NCI-H345 treated with DMSO at 0.1 percent for 48 hours (cell line): ENCODE measurements at regions not wholly inside any gene's neighbourhood (a gene's known extent, or its start where the extent isn't known, plus 50 kb on each side); places are given as distances from the start of the nearest gene placed in this dataset.
"Not testable (repeated sequence)": the region's sequence is repeated elsewhere in the genome, so short reads cannot be mapped to it uniquely, and the experiment has no call there.

Experiments
- DNase-seq: peaks from one replicate; lab custom pipeline; 2025; ENCODE audit not compliant: unreplicated experiment; lab: John Stamatoyannopoulos, UW

DNA sequence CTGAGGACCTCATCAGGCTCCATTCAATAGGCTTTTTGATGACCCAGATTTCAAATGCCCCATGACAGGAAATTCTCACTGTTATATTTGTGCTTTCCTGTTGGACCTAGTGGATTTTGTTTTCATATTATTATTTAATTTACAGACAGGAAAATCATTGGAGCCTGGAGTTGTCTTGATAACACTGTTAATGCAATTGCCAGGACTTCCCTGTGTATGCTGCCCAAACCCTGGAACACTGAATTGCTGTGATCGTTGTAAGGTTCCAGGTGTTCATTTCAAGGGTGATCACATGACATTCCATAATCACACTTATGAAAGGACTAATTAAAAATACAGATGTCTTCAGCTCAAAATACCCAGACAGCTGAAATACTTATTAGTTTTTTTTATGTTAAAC is 783.2 kb downstream of the DHX35 start:
- no peak for DNase-seq

GRCh38 chr20:39738651-39739050 is 776.5 kb downstream of the DHX35 start:
- no peak for DNase-seq

GRCh38 chr20:39736434-39737327 is 774.5 kb downstream of the DHX35 start:
- DNase-seq = no peak

- not testable (repeated sequence) for DNase-seq
These were observed 763.4 kb downstream of the DHX35 start for GRCh38 chr20:39725513-39725912.

DNA sequence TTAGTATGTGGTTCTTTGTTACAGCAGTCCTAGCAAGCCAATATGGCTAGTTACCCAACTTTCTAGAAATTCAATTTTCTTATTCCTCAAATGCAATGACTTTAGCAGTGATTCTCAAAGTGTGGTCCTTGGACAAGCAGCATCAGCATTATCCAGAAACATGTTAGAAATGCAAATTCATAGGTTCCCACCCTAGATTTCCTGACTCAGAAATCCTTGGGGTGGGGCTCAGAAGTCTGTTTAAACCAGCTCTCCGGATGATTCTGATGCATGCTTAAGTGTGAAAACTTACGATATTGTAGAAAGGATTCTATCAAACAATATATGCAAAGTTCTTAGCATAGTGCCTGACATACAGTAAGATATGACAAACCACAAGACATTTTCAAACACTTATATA is 757.1 kb downstream of the DHX35 start:
- DNase-seq = no peak

DNA sequence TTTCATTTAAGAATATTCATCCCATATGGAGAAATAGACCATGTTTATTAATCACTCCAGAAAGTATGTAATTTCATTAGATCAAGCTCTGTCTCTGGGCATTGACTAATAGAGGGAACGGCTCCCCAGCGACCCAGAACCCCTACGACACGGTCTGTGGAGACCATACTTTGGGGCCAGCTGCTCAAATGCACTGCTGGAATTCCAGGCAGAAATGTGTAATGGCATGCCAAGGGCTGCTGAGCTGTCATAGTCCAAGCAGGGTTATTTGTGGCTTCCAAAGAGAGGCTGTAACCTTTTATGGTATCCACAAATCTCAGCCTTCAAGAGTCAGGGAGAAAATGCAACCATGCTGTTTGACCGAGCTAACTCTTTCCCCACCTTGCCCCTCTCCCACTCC is 755.8 kb downstream of the DHX35 start:
- DNase-seq = no peak

- DNase-seq = no peak
These were observed 754.7 kb downstream of the DHX35 start for GRCh38 chr20:39716796-39717341.

GRCh38 chr20:39713076-39713840 is 751.1 kb downstream of the DHX35 start:
- DNase-seq = no peak

GRCh38 chr20:39706184-39706663 is 744.1 kb downstream of the DHX35 start:
- no peak for DNase-seq

- DNase-seq = no peak
These were observed 742.9 kb downstream of the DHX35 start for GRCh38 chr20:39705032-39705431.

DNA sequence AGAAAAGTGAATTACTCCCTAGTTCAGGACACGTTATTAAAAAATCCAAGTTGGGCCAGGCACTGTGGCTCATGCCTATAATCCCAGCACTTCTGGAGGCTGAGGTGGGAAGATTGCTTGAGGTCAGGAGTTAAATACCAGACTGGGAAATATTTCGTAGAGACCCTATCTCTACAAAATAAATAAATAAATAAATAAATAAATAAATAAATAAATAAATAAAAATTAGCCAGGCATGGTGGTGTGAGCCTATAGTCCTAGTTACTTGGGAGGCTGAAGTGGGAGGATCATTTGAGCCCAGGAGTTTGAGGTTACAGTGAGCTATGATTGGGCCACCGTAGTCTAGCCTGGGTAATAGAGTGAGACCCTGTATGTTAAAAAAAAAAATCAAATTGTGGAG is 741.2 kb downstream of the DHX35 start:
- DNase-seq = not testable (repeated sequence)

- DNase-seq = no peak
These were observed 740.7 kb downstream of the DHX35 start for GRCh38 chr20:39702701-39703349.

GRCh38 chr20:39700528-39700927 is 738.4 kb downstream of the DHX35 start:
- no peak for DNase-seq

- DNase-seq = no peak
These were observed 737.1 kb downstream of the DHX35 start for GRCh38 chr20:39699166-39699725.

DNA sequence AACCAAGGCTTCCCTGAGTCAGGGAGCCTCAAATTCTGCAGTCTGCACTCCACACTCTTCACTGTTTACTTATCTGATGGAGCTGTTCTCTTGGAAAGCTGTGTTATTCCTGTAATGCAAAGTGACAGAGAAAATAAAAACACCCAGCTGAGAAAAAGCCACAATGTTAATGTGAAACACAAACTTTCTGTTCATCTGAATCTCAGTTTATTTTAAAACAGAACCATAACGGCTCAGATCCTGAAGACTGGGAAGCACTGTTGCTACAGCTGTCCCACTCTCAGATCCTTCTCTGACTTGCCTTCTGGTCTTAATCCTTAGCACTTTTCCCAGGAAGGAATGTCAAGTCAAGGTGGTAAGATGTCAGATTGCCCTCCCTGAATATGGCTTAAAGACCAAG is 736.6 kb downstream of the DHX35 start:
- DNase-seq = no peak

- no peak for DNase-seq
These were observed 729.2 kb downstream of the DHX35 start for GRCh38 chr20:39691151-39691862.

DNA sequence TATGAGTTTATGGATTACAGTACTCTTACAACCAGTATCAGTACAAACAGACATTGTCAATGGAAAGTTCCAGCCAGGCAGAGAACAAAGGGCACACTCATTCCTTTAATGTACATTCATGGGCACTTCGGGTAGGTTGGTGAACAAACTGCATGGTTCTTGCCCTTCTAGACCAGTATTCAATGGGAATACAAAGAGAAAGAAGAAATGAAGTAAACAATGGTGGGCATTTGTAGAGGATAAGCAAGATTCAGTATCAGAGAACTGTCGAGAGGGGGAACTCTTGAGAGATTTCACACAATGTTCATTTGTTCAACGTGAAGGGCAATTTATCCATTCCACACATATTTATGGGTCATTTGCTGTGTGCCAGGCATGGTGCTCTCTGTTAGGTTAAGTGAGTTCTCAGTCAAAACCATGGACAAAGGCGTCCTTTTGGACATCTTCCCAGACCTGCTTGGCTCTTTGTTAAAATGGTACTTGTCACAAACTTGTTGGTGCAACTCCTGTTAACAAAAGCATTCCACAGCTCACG is 714.8 kb downstream of the DHX35 start:
- peak; percentile 57 for DNase-seq

- no peak for DNase-seq
These were observed 714.1 kb downstream of the DHX35 start for GRCh38 chr20:39676241-39676640.

- no peak for DNase-seq
These were observed 712.7 kb downstream of the DHX35 start for GRCh38 chr20:39674842-39675241.

GRCh38 chr20:39670988-39671387 is 708.8 kb downstream of the DHX35 start:
- DNase-seq = no peak
